ENCODE measurements at regions not wholly inside any gene's neighbourhood (a gene's known extent, or its start where the extent isn't known, plus 50 kb on each side); places are given as distances from the start of the nearest gene placed in this dataset.

DNA sequence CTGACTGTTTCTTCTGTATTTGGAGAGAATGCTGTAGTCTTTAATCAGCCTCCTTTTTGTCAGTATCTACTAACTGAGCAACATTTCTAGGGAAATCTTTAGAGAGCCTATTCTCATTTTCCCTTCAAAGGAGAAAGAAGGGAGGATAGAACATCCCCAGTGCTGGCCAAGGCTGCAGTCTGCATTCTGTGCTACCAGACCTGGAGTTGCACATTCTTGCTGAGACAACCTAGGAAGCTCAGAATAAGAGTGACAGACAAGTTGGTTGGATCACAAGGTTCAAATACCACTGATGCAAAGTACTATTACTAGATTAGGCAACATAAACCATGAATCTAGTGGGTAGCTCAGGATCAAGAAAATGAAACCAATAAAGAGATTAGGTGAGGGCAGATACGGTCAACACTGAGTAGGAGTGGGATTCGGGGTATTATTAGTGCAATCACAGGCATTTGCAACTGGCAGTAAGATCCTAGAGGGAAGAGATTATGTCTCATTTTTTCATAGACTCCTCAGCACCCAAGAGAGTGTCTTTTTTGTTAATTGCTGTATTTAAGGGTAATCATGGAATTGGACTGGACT lies 213.5 kb upstream of the FAM83B start:
- TF ChIP-seq CTCF (IDR thresholded peaks at IDR 0.05) (no peak), POLR2A (IDR thresholded peaks at IDR 0.05) (no peak)
